NCI-H1105 treated with DMSO at 0.1 percent for 48 hours (cell line): ENCODE measurements at regions not wholly inside any gene's neighbourhood (a gene's known extent, or its start where the extent isn't known, plus 50 kb on each side); places are given as distances from the start of the nearest gene placed in this dataset.

Source experiments
- DNase-seq: peaks from one replicate; lab custom pipeline; 2025; lab: John Stamatoyannopoulos, UW

- DNase-seq = peak; percentile 10
These were observed 87.0 kb upstream of the DNAJC19 start for GRCh38 chr3:181076558-181076957.

- no peak for DNase-seq
These were observed 85.6 kb upstream of the DNAJC19 start for GRCh38 chr3:181075098-181075497.

DNA sequence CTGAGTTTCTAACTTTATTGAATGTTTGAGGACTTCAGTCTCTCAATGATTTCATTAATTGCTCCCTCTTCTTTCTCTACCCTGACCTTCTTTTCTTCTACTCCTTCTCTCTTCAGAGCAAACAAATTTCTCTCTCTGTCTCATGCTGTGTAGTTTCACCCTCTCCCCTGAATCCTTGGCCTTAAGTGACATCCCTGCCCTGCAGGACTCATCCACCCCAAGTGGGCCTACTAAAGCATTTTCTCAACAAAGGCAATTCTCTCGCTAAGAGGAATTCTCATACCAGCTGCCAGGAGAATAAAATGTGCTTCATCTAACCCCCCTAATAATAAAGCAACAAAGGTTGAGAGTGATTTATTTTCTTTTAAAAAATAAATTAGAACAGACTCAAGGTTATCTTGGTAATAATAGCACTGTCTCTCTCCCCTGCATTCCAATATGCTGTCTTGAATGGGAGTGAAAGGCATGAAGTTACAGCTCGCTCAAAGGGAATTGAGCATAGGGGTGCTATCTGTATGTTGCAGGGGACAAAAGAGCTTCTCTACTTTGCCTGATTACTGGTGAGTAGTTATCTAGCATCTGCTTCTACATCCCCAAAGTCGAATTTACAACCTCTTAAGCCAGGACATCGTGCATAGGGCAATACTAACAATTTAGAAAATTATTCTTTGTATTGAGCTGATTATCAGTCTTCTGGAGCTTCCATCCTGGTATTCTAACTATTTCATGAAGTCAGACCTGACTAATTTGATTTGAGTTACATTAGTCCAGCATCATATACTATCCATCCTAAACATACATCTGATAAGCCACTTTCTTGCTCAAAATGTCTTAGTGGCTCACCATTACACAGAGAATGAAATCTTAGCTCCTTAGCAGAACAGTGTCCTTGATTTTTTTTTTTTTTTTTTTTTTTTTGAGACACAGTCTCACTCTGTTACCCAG, 76.9 kb upstream of the DNAJC19 start:
- no peak for DNase-seq

DNA sequence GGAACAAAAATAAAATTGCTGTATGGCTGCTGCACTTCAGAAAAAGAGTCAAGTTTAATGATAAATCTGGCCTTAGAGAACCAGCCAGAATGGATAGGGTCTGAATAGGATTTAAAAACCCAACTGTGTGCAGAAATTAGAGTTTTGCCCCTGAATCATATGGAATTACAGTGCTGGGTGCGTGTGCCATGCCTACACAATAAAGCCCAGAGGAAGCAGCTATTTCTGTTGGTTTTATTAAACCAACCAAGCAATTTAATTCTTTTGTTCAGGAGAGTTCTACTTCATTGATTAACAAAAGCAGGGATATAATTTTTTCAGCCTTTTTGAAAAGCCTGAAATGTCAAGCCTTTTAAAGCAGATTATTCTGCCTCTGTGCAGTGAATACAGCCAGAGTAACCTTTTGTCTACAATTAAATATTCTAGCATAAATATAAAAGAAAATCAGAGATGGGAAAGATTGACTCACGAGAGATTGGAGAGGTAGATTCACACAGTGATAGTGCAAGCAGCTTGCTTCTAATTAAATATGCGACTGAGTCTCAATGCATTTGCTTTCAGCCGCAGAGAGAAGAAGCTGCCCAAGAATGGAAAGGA, 66.7 kb upstream of the DNAJC19 start:
- peak; percentile 60 for DNase-seq

DNA sequence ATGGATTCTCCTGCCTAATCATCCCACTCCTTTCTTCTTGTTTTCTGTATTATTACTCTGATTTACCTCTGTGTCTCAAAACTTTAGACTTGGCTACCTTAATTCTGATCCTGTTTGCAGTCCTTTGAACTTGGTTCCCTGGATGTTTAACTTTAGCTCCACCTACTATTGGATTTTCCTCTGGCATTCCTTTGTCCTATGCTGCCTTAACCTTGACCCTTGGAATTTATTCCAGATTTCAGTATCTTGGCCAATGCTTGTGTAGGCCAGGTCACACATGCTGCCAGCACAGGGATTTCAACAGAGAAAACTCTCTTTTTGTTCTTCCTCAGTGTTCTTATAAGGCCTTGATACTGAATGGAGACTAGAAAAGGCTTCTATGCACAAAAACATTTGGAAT, 65.0 kb upstream of the DNAJC19 start:
- no peak for DNase-seq

- no peak for DNase-seq
These were observed 62.7 kb upstream of the DNAJC19 start for GRCh38 chr3:181052256-181052655.

DNA sequence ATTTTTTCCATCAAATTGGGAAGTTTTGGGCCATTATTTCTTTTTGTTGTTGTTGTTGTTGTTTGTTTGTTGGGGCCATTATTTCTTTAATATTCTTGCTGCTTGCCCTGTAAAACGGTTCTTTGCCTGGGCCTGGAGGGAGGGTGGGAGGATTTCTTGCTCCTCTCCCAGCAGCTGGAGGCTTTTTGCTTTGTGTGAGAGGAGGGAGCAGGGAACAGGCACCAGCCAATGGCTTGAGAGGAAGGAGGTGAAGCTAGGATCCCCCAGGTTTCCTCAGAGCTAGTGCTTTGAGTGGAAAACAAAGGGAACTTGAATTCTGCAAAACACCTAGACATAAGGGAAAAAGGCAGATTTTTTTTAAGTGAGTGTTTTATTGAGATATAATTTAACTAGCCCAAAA, 61.2 kb upstream of the DNAJC19 start:
- DNase-seq = no peak

DNA sequence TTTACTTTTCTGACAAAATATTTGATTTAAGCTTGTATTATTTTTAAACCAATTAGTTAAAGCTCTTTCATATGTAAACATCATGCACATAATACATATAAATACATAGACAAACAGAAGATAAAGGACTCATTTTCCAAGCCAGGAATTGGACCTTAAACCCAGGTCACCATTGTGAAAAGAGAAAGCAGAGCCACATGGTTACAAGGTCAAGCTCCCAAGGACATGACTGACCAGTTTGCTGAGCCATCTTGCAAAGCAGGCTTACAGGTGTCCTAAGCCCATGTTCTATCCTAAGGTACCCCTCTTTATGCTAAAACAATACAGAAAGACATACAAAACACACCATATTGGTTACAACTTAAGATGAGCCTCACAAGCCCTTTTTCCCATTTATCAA, 50.5 kb upstream of the DNAJC19 start:
- no peak for DNase-seq
